ENCODE measurements at regions not wholly inside any gene's neighbourhood (a gene's known extent, or its start where the extent isn't known, plus 50 kb on each side); places are given as distances from the start of the nearest gene placed in this dataset.

- in situ Hi-C loops (cut with MboI; ENCODE audit: low sequenced_read_pairs) = no loop called here
Observed at GRCh38 chrX:39826813-39827543, 270.8 kb downstream of the BCOR start.

DNA sequence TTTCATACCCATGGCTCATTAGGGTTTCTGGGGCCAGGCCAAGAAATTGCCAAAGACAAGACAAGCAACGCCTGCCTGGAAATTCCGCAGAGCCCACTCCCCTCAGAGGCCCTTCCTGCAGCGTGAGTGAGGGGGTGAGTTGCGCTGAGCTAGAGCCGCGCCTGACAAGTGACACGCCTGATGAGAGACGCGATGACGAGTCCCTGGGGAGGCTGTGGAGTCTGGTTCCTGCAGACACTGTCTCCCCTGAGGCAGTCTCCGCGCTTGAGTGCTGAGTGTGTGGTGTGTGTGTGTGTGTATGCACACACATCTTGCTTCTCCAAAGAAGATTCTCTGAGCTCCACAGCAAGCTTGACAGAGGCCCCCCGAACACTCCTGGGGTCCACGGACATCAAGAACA is 269.8 kb downstream of the BCOR start:
- in situ Hi-C loops (cut with MboI; ENCODE audit: low sequenced_read_pairs) = no loop called here

- in situ Hi-C loops (cut with MboI; ENCODE audit: low sequenced_read_pairs) = no loop called here
Observed at GRCh38 chrX:39828971-39829370, 268.8 kb downstream of the BCOR start.

DNA sequence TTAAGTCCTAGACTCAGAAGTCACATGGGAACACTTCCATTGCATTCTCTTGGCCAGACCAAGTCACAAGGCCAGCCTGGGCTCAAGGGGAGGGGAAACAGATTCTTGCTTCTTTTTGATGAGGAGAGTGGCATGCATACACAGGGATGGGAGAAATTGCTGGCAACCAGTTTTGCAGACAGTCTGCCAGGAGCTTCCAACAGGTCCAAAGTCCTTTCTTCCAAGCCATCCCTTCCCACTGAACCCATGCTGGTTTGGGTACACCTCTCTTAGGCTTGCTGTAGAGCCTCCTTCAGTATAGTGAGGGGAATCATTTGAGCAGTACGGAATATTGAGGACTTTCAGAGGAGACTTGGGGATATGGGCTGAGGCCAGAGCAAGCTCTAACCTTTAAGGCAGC is 267.8 kb downstream of the BCOR start:
- in situ Hi-C loops (cut with MboI; ENCODE audit: low sequenced_read_pairs) = no loop called here

DNA sequence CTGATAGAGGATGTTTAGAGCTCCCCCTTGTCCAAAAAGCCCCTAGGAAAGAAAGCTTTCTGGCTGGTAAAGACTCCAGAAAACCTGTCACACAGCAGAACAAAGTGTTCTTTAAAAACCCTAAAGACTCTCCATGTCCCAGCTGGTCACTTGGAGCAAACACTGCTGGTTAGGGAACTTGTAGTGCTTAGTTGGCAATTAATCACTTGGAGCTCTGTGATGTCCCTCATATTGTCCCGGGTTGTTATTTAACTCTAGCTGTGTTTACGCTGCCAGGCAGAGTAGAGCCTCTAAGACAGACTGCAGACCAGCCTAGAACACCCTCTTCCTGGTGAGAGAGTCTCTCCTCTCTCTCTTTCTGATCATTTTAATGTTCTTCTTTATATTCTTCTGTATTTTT is 267.3 kb downstream of the BCOR start:
- in situ Hi-C loops (cut with MboI; ENCODE audit: low sequenced_read_pairs) = no loop called here

- in situ Hi-C loops (cut with MboI; ENCODE audit: low sequenced_read_pairs) = no loop called here
Observed at GRCh38 chrX:39832211-39832610, 265.5 kb downstream of the BCOR start.

- in situ Hi-C loops (cut with MboI; ENCODE audit: low sequenced_read_pairs) = no loop called here
Observed at GRCh38 chrX:39834600-39834999, 263.2 kb downstream of the BCOR start.

DNA sequence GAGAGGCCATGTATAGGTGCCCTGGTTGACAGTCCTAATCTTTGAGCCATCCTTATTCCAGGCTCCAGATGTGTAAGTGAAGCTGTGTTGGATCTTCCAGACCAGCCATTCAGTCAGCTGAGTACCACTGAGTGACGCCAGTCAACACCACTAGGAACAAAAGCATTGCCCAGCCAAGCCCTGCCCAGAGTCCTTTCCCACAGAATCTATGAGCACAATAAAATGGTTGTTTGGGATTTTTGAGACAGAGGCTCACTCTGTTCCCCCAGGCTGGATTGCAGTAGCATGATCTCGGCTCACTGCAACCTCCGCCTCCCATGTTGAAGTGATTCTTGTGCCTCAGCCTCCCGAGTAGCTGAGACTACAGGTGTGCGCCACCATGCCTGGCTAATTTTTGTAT is 262.5 kb downstream of the BCOR start:
- in situ Hi-C loops (cut with MboI; ENCODE audit: low sequenced_read_pairs) = no loop called here

GRCh38 chrX:39835776-39836175 is 262.0 kb downstream of the BCOR start:
- in situ Hi-C loops (cut with MboI; ENCODE audit: low sequenced_read_pairs) = no loop called here

GRCh38 chrX:39836802-39837420 is 260.8 kb downstream of the BCOR start:
- in situ Hi-C loops (cut with MboI; ENCODE audit: low sequenced_read_pairs) = no loop called here

DNA sequence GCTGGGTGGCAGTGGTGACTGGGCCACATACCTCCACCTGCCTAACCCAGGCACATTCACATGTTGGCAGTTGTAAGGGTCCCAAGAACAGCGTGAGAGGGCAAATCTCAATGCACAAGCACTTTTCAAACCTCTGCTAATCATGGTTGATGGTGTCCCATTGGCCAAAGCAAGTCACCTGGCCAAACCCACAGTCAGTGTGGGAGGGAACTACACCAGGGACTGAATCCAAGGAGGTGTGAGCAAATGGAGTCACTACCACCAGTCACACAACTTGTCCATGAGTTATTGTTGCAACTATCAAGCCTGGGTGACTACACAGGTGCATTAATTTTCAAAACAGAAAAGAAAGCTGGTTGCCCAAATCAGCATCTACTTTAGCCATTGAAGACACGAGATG is 260.1 kb downstream of the BCOR start:
- in situ Hi-C loops (cut with MboI; ENCODE audit: low sequenced_read_pairs) = no loop called here

DNA sequence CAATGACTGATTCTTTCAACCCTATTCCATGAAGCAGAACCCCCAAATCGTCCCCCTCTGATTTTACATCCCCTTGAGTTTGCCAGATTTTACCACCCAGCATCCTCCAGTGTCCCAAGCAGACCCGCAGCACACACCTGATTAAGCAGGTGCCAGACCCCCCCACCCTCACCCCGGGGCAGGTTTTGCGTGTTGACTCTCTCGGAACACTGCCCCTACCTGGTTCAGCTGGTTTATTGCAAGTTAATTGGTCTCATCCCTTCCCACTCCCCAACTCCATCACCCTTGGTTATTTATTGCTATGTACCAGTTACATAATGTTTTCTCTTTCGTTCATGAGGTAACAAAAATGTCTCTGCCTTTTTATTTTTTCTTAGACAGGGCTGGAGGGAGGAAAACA is 258.4 kb downstream of the BCOR start:
- in situ Hi-C loops (cut with MboI; ENCODE audit: low sequenced_read_pairs) = no loop called here

DNA sequence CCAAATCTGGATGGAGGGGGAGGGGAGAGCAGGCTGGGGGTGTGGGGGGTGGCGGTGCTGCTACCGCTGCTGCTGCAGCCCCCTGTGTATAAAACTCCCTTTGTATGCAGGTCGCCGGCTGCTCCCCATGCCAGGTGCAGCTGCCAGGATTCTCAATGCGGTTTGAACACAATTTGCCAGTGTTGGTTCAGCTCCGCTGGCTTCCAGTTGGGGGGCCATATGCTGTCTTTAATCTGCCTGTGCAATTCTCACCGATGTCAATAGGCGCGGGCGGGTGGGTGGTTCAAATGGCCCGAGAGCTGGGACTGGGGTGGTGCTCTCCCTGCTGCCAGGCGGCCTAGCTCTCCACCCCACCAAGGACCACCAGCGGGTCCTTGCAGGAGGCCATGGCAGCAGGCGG is 257.6 kb downstream of the BCOR start:
- in situ Hi-C loops (cut with MboI; ENCODE audit: low sequenced_read_pairs) = no loop called here

GRCh38 chrX:39840581-39841093 is 257.1 kb downstream of the BCOR start:
- in situ Hi-C loops (cut with MboI; ENCODE audit: low sequenced_read_pairs) = no loop called here

DNA sequence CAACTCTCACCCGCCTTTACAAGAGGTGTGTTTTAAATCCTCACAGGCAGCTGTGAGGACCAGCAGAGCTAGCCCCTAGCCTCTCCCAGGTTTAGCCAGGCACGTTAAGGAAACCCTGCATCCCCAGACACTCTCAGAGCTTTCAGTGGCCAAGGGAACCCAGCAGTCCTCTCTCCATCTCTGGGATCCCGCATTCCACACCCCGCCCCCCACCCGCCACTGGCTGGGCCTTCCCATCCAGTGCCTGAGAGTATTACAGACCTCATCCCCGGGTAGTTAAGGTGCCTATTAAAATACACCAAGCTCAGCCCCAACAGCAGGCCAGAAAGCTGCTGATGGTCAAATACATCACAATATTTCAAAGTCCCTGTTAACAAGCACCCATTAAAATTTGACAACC is 256.2 kb downstream of the BCOR start:
- in situ Hi-C loops (cut with MboI; ENCODE audit: low sequenced_read_pairs) = no loop called here

- in situ Hi-C loops (cut with MboI; ENCODE audit: low sequenced_read_pairs) = no loop called here
Observed at GRCh38 chrX:39842281-39842973, 255.3 kb downstream of the BCOR start.

GRCh38 chrX:39843318-39843717 is 254.4 kb downstream of the BCOR start:
- in situ Hi-C loops (cut with MboI; ENCODE audit: low sequenced_read_pairs) = no loop called here

- in situ Hi-C loops (cut with MboI; ENCODE audit: low sequenced_read_pairs) = no loop called here
Observed at GRCh38 chrX:39845233-39845632, 252.5 kb downstream of the BCOR start.

- in situ Hi-C loops (cut with MboI; ENCODE audit: low sequenced_read_pairs) = no loop called here
Observed at GRCh38 chrX:39846460-39846859, 251.3 kb downstream of the BCOR start.

GRCh38 chrX:39848243-39848642 is 249.5 kb downstream of the BCOR start:
- in situ Hi-C loops (cut with MboI; ENCODE audit: low sequenced_read_pairs) = no loop called here

GRCh38 chrX:39848900-39849299 is 248.9 kb downstream of the BCOR start:
- in situ Hi-C loops (cut with MboI; ENCODE audit: low sequenced_read_pairs) = no loop called here

DNA sequence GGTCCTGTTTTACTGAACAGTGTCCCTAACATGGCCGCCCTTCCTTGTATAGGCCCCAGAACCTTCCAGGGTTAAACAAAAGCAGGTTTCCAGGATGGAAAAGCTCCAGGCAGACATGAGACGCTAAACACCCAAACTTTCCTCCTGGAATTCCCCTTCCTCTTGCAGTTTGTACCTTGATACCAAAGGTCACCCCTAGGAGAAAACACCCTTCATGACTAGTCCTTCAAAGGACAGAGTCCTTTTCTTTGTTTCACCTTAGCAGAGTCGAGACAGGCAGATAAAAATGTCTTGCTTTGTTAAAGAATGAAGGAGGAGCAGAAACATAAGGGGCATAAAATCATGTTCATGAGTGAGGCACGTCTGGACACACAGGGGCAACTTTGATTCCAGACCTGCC is 247.5 kb downstream of the BCOR start:
- in situ Hi-C loops (cut with MboI; ENCODE audit: low sequenced_read_pairs) = no loop called here

All from HL-60/S4 treated with retinoic acid at 250 ng/mL for 4 days and 3 days (cell line).